K562 (cell line): ENCODE measurements at regions not wholly inside any gene's neighbourhood (a gene's known extent, or its start where the extent isn't known, plus 50 kb on each side); places are given as distances from the start of the nearest gene placed in this dataset.

Experiments used
- ATAC-seq: fragments of 200-7000 bp; cut with Tn5 transposase; 3 replicates; pipeline ENCODE4 v1.9.1; 2020; ENCODE audit warnings: moderate library complexity
- BruUV-seq: library from RNA; stranded (reverse); fragments of 400-500 nt; replicated peaks from 2 replicates; lab custom pipeline; 2021; lab: Mats Ljungman, UMichigan
- CTCF ChIA-PET: fragments of 300-600 bp; formaldehyde crosslinking; extraction: SDS; loops from one replicate; lab custom pipeline; 2021; ENCODE audit warnings: low intra/inter-chr PET ratio; lab: Yijun Ruan, JAX
- POLR2A ChIA-PET: fragments of 300-600, 350-650 bp; sonication (Branson Sonifier 250); formaldehyde crosslinking; extraction: SDS; loops from one replicate; lab custom pipeline; 2021; ENCODE audit warnings: antibody characterized with exemption, inconsistent platforms; lab: Yijun Ruan, JAX
- DNase-seq, 4 experiments: peaks; one replicate each; pipeline versions ENCODE4 v3.0.0 to v3.0.0-alpha.2; 2011 to 2018; ENCODE audit warnings: low spot score in 3 of 4, mixed read lengths in 3 of 4; ENCODE audit errors: extremely low read depth in 1 of 4
- FAIRE-seq: peaks from 2 replicates; lab custom pipeline; 2011; peaks lifted over from hg19 to GRCh38; lab: Jason Lieb, UNC
- H2AFZ ChIP-seq: 2 replicates; pipeline ENCODE4 v1.6.0; 2011; ENCODE audit warnings: low read depth, low read length, control low read depth, inconsistent platforms
- H3K27ac ChIP-seq: fragments of 200-600 bp; 3 replicates; pipeline ENCODE4 v1.8.0; 2011; ENCODE audit warnings: low read depth, mild to moderate bottlenecking, control low read depth, inconsistent platforms, low read length, moderate library complexity, mixed read lengths; ENCODE audit errors: extremely low read depth
- H3K27me3 ChIP-seq, 2 experiments: fragments of 300-600 bp in 1 of 2; 2 replicates in 1 of 2; 3 replicates in 1 of 2; pipeline versions ENCODE4 v1.6.0 to v1.8.0; 2011; ENCODE audit warnings: inconsistent platforms in 2 of 2, low read length in 2 of 2, mild to moderate bottlenecking in 1 of 2, mixed read lengths in 1 of 2, moderate library complexity in 1 of 2; ENCODE audit not compliant: control insufficient read depth in 2 of 2, insufficient read depth in 2 of 2
- H3K36me3 ChIP-seq: fragments of 300-600 bp; 3 replicates; pipeline ENCODE4 v1.8.0; 2011; ENCODE audit warnings: mild to moderate bottlenecking, low read length, inconsistent platforms; ENCODE audit not compliant: control insufficient read depth, insufficient read depth
- H3K4me1 ChIP-seq, 2 experiments: fragments of 200-600 bp in 1 of 2; replicated peaks in 1 of 2; 2 replicates in 1 of 2; 3 replicates in 1 of 2; pipeline versions ENCODE4 v1.5.1 to v1.8.0; 2011; ENCODE audit warnings: inconsistent platforms in 2 of 2, low read length in 2 of 2, mild to moderate bottlenecking in 1 of 2, mixed read lengths in 1 of 2, moderate library complexity in 1 of 2; ENCODE audit not compliant: control insufficient read depth in 2 of 2, insufficient read depth in 2 of 2
- H3K4me2 ChIP-seq: 2 replicates; pipeline ENCODE4 v1.6.1; 2011; ENCODE audit warnings: low read length, control low read depth, inconsistent platforms, mixed read lengths; ENCODE audit not compliant: insufficient read depth
- H3K4me3 ChIP-seq: fragments of 200-600 bp; sonication (generic), shearing (Covaris generic); 2 replicates; pipeline ENCODE4 v1.5.1; 2016; ENCODE audit warnings: control low read depth, inconsistent platforms
- H3K79me2 ChIP-seq: fragments of 200-600 bp; 3 replicates; pipeline ENCODE4 v1.8.0; 2011; ENCODE audit warnings: low read length, inconsistent platforms; ENCODE audit not compliant: control insufficient read depth, insufficient read depth
- H3K9ac ChIP-seq, 2 experiments: 2 replicates each; pipeline versions ENCODE4 v1.6.0 to v1.6.1; 2011; ENCODE audit warnings: low read depth in 2 of 2, low read length in 2 of 2, control low read depth in 1 of 2, inconsistent platforms in 1 of 2, mild to moderate bottlenecking in 1 of 2, mixed read lengths in 1 of 2; ENCODE audit not compliant: insufficient read depth in 1 of 2
- H3K9me1 ChIP-seq: one replicate; pipeline ENCODE4 v1.6.0; 2011; ENCODE audit warnings: inconsistent platforms, mild to moderate bottlenecking, low read length, moderate library complexity; ENCODE audit not compliant: control insufficient read depth, insufficient read depth
- H3K9me3 ChIP-seq: replicated peaks from 2 replicates; pipeline ENCODE4 v1.5.1; 2011; ENCODE audit warnings: low read depth, low read length, inconsistent platforms; ENCODE audit not compliant: control insufficient read depth, insufficient read depth
- H4K20me1 ChIP-seq: replicated peaks from 2 replicates; pipeline ENCODE4 v1.6.1; 2011; ENCODE audit warnings: low read length, inconsistent platforms, mixed read lengths; ENCODE audit not compliant: control insufficient read depth, insufficient read depth
- ARNT ChIP-seq, 2 experiments: fragments of 450-650 bp; IDR thresholded peaks; 2 replicates each; pipeline ENCODE4 v1.6.1; 2016; ENCODE audit warnings: mild to moderate bottlenecking in 1 of 2
- IRF9 ChIP-seq: fragments of 450-650 bp; IDR thresholded peaks from 2 replicates; pipeline ENCODE4 v1.6.1; 2016; ENCODE audit warnings: missing biosample characterization, missing genetic modification characterization
- MAFK ChIP-seq: IDR thresholded peaks from 2 replicates; pipeline ENCODE4 v1.6.1; 2011; ENCODE audit warnings: low read length, improper control_type of control experiment
- MLLT1 ChIP-seq, 2 experiments: fragments of 450-650 bp; IDR thresholded peaks; 2 replicates each; pipeline ENCODE4 v1.6.1; 2016
- PHF21A ChIP-seq: fragments of 450-650 bp; IDR thresholded peaks from 2 replicates; pipeline ENCODE4 v1.6.1; 2017; ENCODE audit warnings: low read depth, borderline replicate concordance
- ZNF133 ChIP-seq: fragments of 250-450 bp; sonication (Bioruptor Pico); IDR thresholded peaks from 2 replicates; pipeline ENCODE4 v1.4.0; 2020; ENCODE audit warnings: mild to moderate bottlenecking
- ZNF277 ChIP-seq: fragments of 250-450 bp; sonication (Bioruptor Pico); IDR thresholded peaks from 2 replicates; pipeline ENCODE4 v1.8.0; 2022; ENCODE audit warnings: inconsistent platforms, mild to moderate bottlenecking, moderate library complexity, borderline replicate concordance
- WGBS: fragments of 100-300 bp; shearing (Covaris generic); methylation state at CpG from one replicate; pipeline ENCODE4 v1.1.6; 2016; ENCODE audit warnings: low coverage, mixed read lengths; ENCODE audit not compliant: insufficient coverage; ENCODE audit errors: missing lambda C conversion rate; 5-methylcytosine and 5-hydroxymethylcytosine counted together
- in situ Hi-C: fragments of 300-500 bp; cut with MboI; formaldehyde crosslinking; loops from 4 replicates; pipeline ENCODE4 v1.15.0; 2018; ENCODE audit warnings: inconsistent platforms, mixed read lengths
- intact Hi-C: fragments of 100-400 bp; cut with micrococcal nuclease; formaldehyde crosslinking; loops from 2 replicates; pipeline ENCODE4 v1.14.2; 2022

- Histone ChIP-seq H2AFZ (no peak overlapping the region), H3K9ac (no peak overlapping the region), H3K36me3 (no peaks in the 10 kb centered on the region), H3K4me3 (no peak overlapping the region), H3K9me3 (no peaks in the 10 kb centered on the region), H3K79me2 (no peaks in the 10 kb centered on the region), H3K9me1 (no peaks in the 10 kb centered on the region), H3K4me1 (no peaks in the 10 kb centered on the region), H3K27ac (no peak overlapping the region), H3K27me3 (no peaks in the 10 kb centered on the region), H3K4me2 (no peak overlapping the region), H4K20me1 (no peaks in the 10 kb centered on the region)
- BruUV-seq: no TSS peak
- intact Hi-C loops (no loop called here), in situ Hi-C loops (no loop called here)
- DNase-seq: no peak
- ChIA-PET POLR2A (no interaction called here), CTCF (no interaction called here)
- no peak for ATAC-seq
- TF ChIP-seq ZNF277 (CRISPR knock-in tag) (no peak), IRF9 (no peak), ARNT (IDR thresholded peaks at IDR 0.05) (no peak), ZNF133 (CRISPR knock-in tag) (no peak), PHF21A (no peak), MLLT1 (IDR thresholded peaks at IDR 0.05) (no peak), MAFK (no peak)
- no peak for FAIRE-seq
- WGBS: 0% methylated on average over 2 of the region's 2 CpGs
These were observed 307.0 kb upstream of the PRMT6 start for GRCh38 chr1:106749491-106749890.
